ENCODE measurements at regions not wholly inside any gene's neighbourhood (a gene's known extent, or its start where the extent isn't known, plus 50 kb on each side); places are given as distances from the start of the nearest gene placed in this dataset.

GRCh38 chr5:125012727-125013451 lies 266.4 kb upstream of the ZNF608 start:
- Histone ChIP-seq H3K27ac (ENCODE audit: insufficient read depth, low read depth, low read length, poor library complexity, severe bottlenecking) (no peak overlapping the region), H3K4me1 (ENCODE audit: control insufficient read depth, insufficient read depth, low read length) (peaks cover 3% of the 10 kb centered on the region), H3K4me3 (ENCODE audit: insufficient read depth, low read depth, low read length) (no peak overlapping the region), H3K9me3 (ENCODE audit: control insufficient read depth, low read length) (no peaks in the 10 kb centered on the region), H3K36me3 (ENCODE audit: control insufficient read depth, insufficient read depth, low read length) (no peaks in the 10 kb centered on the region), H3K27me3 (ENCODE audit: control insufficient read depth, insufficient read depth, low read length, poor library complexity, severe bottlenecking) (no peaks in the 10 kb centered on the region)
- WGBS, 2 experiments: 83 to 85% methylated on average over 7 of the region's 7 CpGs

- H3K4me1 ChIP-seq (ENCODE audit: control insufficient read depth, insufficient read depth, low read length): peaks cover 3% of the 10 kb centered on the region
- H3K36me3 ChIP-seq (ENCODE audit: control insufficient read depth, insufficient read depth, low read length): no peaks in the 10 kb centered on the region
- 68 to 73% methylated on average over 1 of the region's 1 CpG for WGBS, 2 experiments
- no peak overlapping the region for H3K4me3 ChIP-seq (ENCODE audit: insufficient read depth, low read depth, low read length)
- H3K9me3 ChIP-seq (ENCODE audit: control insufficient read depth, low read length): no peaks in the 10 kb centered on the region
- H3K27me3 ChIP-seq (ENCODE audit: control insufficient read depth, insufficient read depth, low read length, poor library complexity, severe bottlenecking): no peaks in the 10 kb centered on the region
- H3K27ac ChIP-seq (ENCODE audit: insufficient read depth, low read depth, low read length, poor library complexity, severe bottlenecking): no peak overlapping the region
Measured at GRCh38 chr5:125014202-125014601, 267.8 kb upstream of the ZNF608 start.

DNA sequence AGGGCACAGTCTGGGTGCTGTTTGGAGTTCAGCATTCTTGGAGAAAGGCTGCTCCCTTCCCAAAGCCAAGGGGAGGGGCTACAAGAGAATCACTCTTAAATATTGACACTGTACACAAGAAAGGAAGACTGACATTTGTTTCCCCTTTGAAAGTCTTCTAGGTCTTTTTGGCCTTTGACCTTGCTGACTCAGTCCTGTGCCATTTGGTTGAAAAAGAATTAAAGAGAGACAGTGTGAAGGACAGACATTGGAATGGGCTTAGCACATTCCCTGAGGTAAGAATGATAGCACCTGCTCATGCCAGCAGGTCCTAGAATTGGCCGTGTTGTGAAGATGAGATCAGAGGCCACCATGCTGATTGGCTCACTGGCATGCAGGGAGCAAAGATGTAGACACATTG lies 271.4 kb upstream of the ZNF608 start:
- Histone ChIP-seq H3K36me3 (ENCODE audit: control insufficient read depth, insufficient read depth, low read length) (no peaks in the 10 kb centered on the region), H3K4me1 (ENCODE audit: control insufficient read depth, insufficient read depth, low read length) (no peaks in the 10 kb centered on the region), H3K27ac (ENCODE audit: insufficient read depth, low read depth, low read length, poor library complexity, severe bottlenecking) (no peak overlapping the region), H3K4me3 (ENCODE audit: insufficient read depth, low read depth, low read length) (no peak overlapping the region), H3K27me3 (ENCODE audit: control insufficient read depth, insufficient read depth, low read length, poor library complexity, severe bottlenecking) (no peaks in the 10 kb centered on the region), H3K9me3 (ENCODE audit: control insufficient read depth, low read length) (no peaks in the 10 kb centered on the region)
- 77 to 89% methylated on average over 1 of the region's 1 CpG for WGBS, 2 experiments

GRCh38 chr5:125023673-125024072 lies 277.2 kb upstream of the ZNF608 start:
- H3K4me1 ChIP-seq (ENCODE audit: control insufficient read depth, insufficient read depth, low read length): no peaks in the 10 kb centered on the region
- 89% methylated on average over 6 of the region's 6 CpGs for WGBS, 2 experiments
- H3K36me3 ChIP-seq (ENCODE audit: control insufficient read depth, insufficient read depth, low read length): no peaks in the 10 kb centered on the region
- H3K27me3 ChIP-seq (ENCODE audit: control insufficient read depth, insufficient read depth, low read length, poor library complexity, severe bottlenecking): no peaks in the 10 kb centered on the region
- no peak overlapping the region for H3K27ac ChIP-seq (ENCODE audit: insufficient read depth, low read depth, low read length, poor library complexity, severe bottlenecking)
- H3K9me3 ChIP-seq (ENCODE audit: control insufficient read depth, low read length): no peaks in the 10 kb centered on the region
- no peak overlapping the region for H3K4me3 ChIP-seq (ENCODE audit: insufficient read depth, low read depth, low read length)

GRCh38 chr5:125026867-125027731 lies 280.7 kb upstream of the ZNF608 start:
- Histone ChIP-seq H3K9me3 (ENCODE audit: control insufficient read depth, low read length) (no peaks in the 10 kb centered on the region), H3K4me1 (ENCODE audit: control insufficient read depth, insufficient read depth, low read length) (no peaks in the 10 kb centered on the region), H3K4me3 (ENCODE audit: insufficient read depth, low read depth, low read length) (no peak overlapping the region), H3K36me3 (ENCODE audit: control insufficient read depth, insufficient read depth, low read length) (no peaks in the 10 kb centered on the region), H3K27ac (ENCODE audit: insufficient read depth, low read depth, low read length, poor library complexity, severe bottlenecking) (no peak overlapping the region), H3K27me3 (ENCODE audit: control insufficient read depth, insufficient read depth, low read length, poor library complexity, severe bottlenecking) (no peaks in the 10 kb centered on the region)
- WGBS, 2 experiments: 83 to 86% methylated on average over 5 to 6 of the region's 6 CpGs

DNA sequence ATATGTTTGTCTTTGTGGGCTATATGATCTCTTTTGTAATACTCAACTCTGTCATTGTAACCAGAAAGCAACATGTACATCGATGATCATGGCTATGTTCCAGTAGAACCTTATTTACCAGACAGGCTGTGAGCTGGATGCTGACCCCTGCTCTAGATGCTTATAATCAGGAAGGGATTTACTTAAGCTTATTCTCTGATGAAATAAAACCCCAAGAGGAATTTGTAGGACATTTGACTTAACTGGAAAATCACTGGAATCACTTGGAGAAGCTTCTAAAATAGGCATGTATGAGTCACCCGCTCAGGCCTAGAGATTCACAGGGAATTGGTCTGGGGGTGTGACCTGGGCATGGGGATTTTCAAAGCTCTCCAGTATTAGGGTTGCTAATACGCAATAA lies 285.8 kb upstream of the ZNF608 start:
- H3K27ac ChIP-seq (ENCODE audit: insufficient read depth, low read depth, low read length, poor library complexity, severe bottlenecking): no peak overlapping the region
- 98% methylated on average over 3 of the region's 3 CpGs for WGBS, 2 experiments
- H3K4me1 ChIP-seq (ENCODE audit: control insufficient read depth, insufficient read depth, low read length): no peaks in the 10 kb centered on the region
- no peaks in the 10 kb centered on the region for H3K36me3 ChIP-seq (ENCODE audit: control insufficient read depth, insufficient read depth, low read length)
- H3K9me3 ChIP-seq (ENCODE audit: control insufficient read depth, low read length): no peaks in the 10 kb centered on the region
- no peaks in the 10 kb centered on the region for H3K27me3 ChIP-seq (ENCODE audit: control insufficient read depth, insufficient read depth, low read length, poor library complexity, severe bottlenecking)
- H3K4me3 ChIP-seq (ENCODE audit: insufficient read depth, low read depth, low read length): no peak overlapping the region

DNA sequence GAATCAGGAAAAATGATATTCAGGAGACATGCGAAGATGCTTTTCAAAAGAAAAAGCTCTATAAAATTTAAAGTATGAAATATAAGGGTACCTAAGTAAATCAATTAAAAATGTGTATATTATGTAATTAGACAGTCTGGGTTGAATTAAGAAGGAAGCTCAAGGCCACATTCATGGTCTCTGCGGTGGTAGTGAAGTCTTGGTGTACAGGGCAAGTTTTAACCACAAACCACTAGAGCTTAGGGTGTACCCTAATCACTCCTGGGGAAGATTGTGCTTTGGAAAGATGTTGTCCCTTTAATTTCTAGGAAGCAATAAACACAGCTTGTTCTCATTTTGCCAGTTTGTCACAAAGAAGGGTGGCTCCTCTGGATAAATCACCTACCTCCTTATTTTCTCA lies 287.2 kb upstream of the ZNF608 start:
- Histone ChIP-seq H3K36me3 (ENCODE audit: control insufficient read depth, insufficient read depth, low read length) (no peaks in the 10 kb centered on the region), H3K4me1 (ENCODE audit: control insufficient read depth, insufficient read depth, low read length) (no peaks in the 10 kb centered on the region), H3K27ac (ENCODE audit: insufficient read depth, low read depth, low read length, poor library complexity, severe bottlenecking) (no peak overlapping the region), H3K9me3 (ENCODE audit: control insufficient read depth, low read length) (no peaks in the 10 kb centered on the region), H3K4me3 (ENCODE audit: insufficient read depth, low read depth, low read length) (no peak overlapping the region), H3K27me3 (ENCODE audit: control insufficient read depth, insufficient read depth, low read length, poor library complexity, severe bottlenecking) (no peaks in the 10 kb centered on the region)
- WGBS, 2 experiments: 89 to 98% methylated on average over 2 of the region's 2 CpGs

DNA sequence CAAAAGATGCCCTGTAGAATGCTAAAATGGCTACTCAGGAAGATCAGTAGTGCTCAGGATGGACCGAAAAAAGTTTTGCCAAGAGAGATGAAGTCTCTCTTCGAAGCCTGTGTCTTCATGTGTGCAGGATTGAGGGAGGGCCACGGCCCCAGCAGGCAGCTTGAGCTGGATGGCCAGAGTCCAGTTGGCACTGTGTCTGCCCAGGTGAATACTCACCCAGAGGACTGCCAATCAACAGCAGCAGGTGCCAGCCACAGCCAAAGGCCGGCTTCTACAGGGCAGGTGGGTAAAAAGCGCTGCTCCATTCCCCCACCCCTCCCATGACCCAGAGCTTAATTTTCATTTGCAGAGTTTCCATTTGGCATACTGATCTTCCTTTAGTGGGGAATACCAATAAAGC lies 287.9 kb upstream of the ZNF608 start:
- Histone ChIP-seq H3K27me3 (ENCODE audit: control insufficient read depth, insufficient read depth, low read length, poor library complexity, severe bottlenecking) (no peaks in the 10 kb centered on the region), H3K4me3 (ENCODE audit: insufficient read depth, low read depth, low read length) (no peak overlapping the region), H3K27ac (ENCODE audit: insufficient read depth, low read depth, low read length, poor library complexity, severe bottlenecking) (no peak overlapping the region), H3K9me3 (ENCODE audit: control insufficient read depth, low read length) (no peaks in the 10 kb centered on the region), H3K36me3 (ENCODE audit: control insufficient read depth, insufficient read depth, low read length) (no peaks in the 10 kb centered on the region), H3K4me1 (ENCODE audit: control insufficient read depth, insufficient read depth, low read length) (no peaks in the 10 kb centered on the region)
- 92 to 96% methylated on average over 5 of the region's 5 CpGs for WGBS, 2 experiments

DNA sequence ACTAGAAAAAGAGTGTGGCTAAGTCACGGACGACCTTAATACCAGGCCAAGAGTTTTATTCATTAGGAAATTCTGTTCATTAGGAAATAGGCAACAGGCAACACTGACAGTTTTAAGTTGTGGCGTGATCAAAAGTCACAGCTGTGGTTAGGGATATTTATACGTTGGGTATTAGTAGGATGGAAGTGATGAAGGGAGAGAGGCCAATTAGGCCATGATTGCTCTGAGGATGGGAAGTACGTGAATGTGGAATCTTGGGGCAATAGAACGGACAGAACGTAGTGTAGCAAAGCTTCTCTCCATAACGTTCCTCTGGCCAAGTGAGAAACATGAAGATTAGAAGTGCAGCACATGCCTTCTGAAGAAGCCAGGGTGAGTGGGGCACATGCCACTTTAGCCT lies 290.1 kb upstream of the ZNF608 start:
- Histone ChIP-seq H3K36me3 (ENCODE audit: control insufficient read depth, insufficient read depth, low read length) (no peaks in the 10 kb centered on the region), H3K27ac (ENCODE audit: insufficient read depth, low read depth, low read length, poor library complexity, severe bottlenecking) (no peak overlapping the region), H3K27me3 (ENCODE audit: control insufficient read depth, insufficient read depth, low read length, poor library complexity, severe bottlenecking) (no peaks in the 10 kb centered on the region), H3K4me1 (ENCODE audit: control insufficient read depth, insufficient read depth, low read length) (no peaks in the 10 kb centered on the region), H3K9me3 (ENCODE audit: control insufficient read depth, low read length) (no peaks in the 10 kb centered on the region), H3K4me3 (ENCODE audit: insufficient read depth, low read depth, low read length) (no peak overlapping the region)
- WGBS, 2 experiments: 94 to 96% methylated on average over 8 of the region's 8 CpGs

DNA sequence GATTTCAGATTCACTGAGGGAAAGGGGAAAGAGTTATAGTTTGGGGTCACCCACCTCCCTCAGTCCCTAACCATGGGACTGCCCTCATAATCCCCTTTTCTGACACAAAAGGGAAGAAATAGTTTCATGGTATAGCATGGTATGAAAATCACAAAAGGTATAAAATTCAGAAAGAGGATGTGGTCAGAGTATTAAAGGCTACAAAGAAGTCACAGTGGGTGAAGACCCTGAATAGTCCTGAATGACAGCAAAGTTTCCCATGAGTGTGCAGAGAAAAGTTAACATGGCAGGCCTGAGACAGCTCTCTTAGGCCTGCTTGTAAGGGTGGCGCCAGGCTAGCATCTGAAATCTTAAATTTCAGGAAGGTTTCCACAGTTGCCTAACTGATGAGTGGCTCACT lies 290.6 kb upstream of the ZNF608 start:
- WGBS, 2 experiments: 94 to 96% methylated on average over 1 of the region's 1 CpG
- no peaks in the 10 kb centered on the region for H3K27me3 ChIP-seq (ENCODE audit: control insufficient read depth, insufficient read depth, low read length, poor library complexity, severe bottlenecking)

More for the DNA sequence above, 290.6 kb upstream of the ZNF608 start:
- no peaks in the 10 kb centered on the region for H3K4me1 ChIP-seq (ENCODE audit: control insufficient read depth, insufficient read depth, low read length)
- H3K27ac ChIP-seq (ENCODE audit: insufficient read depth, low read depth, low read length, poor library complexity, severe bottlenecking): no peak overlapping the region
- H3K9me3 ChIP-seq (ENCODE audit: control insufficient read depth, low read length): no peaks in the 10 kb centered on the region
- H3K4me3 ChIP-seq (ENCODE audit: insufficient read depth, low read depth, low read length): no peak overlapping the region
- H3K36me3 ChIP-seq (ENCODE audit: control insufficient read depth, insufficient read depth, low read length): no peaks in the 10 kb centered on the region

Measured in ectodermal cell (in vitro differentiated cells).